NCI-H2107 treated with DMSO at 0.1 percent for 48 hours (cell line): ENCODE measurements at regions not wholly inside any gene's neighbourhood (a gene's known extent, or its start where the extent isn't known, plus 50 kb on each side); places are given as distances from the start of the nearest gene placed in this dataset.

Experiments
- DNase-seq: peaks from one replicate; lab custom pipeline; 2025; ENCODE audit not compliant: unreplicated experiment; lab: John Stamatoyannopoulos, UW

GRCh38 chr6:114465511-114465910 lies 122.7 kb upstream of the HS3ST5 start:
- DNase-seq, result no peak

DNA sequence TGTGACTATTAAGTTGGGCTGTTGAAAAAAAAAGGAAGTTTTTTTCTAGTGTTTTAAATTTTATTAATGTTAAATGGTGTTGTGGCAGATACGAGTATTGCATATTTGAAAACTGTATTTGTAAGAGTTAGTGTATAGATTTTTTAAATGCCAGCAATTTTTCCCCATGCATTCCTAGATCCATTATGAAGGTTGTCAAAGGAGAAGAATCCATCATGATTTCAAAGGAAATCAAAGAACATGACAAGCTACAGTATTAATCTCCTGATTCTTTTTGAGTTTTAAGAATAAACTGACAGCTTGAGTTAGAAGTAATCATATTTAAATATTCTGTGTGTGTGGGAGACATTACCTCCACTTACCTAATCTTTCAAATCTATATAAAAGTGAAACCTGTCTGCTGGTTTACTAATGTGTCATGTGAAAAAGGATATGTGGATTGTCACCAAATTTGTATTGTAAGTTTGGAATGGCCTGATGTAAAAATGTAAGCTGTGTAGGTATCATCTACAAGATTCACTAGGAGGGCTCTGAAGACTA lies 111.0 kb upstream of the HS3ST5 start:
- DNase-seq, result no peak

DNA sequence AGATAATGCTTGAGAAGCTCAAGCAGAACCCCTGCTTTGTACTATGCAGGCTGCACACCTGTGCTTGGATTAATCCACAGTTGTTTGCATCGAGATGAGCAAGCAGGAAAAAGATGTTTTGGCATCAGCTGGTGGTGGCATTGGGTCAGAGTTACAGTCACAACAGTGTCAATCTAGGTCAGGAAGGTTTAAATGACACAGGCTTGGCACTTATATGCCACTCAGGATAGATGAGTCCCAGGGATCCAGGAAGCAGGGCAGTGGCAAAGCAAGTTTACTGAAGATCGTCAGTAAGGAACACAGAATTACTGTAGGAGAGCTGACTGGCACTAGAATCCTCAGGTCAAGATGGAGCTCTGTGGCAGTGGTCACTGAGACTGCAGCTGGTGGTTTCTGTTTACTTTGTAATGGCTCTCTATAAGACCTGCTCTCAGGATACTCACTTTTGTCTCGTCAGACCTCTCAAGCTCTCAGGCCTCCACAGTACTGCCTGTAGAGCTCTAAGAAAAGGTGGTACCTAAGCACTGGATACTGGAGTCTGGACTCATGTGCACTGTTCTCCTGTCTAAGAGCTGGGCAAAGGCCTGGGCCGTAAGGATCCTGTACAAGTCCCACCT lies 110.1 kb upstream of the HS3ST5 start:
- no peak for DNase-seq

DNA sequence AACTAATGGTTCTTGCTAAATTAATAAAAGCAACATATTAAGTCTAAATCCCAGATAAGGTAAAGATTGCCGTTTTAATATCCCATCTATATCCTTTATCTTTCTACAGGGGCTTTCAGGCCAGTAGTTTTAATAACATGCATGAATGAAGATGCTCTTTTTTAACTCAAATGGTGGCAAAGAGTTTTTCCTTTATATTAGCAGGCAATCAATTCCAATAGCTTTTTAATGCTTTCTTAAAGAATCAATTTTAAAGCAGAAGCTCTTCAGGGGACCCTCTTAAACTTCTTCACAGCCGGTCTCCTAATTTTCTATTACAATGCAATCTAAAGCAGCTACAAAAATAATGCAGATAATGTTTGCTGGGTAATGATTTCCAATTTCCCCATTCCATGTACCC lies 107.8 kb upstream of the HS3ST5 start:
- no peak for DNase-seq

DNA sequence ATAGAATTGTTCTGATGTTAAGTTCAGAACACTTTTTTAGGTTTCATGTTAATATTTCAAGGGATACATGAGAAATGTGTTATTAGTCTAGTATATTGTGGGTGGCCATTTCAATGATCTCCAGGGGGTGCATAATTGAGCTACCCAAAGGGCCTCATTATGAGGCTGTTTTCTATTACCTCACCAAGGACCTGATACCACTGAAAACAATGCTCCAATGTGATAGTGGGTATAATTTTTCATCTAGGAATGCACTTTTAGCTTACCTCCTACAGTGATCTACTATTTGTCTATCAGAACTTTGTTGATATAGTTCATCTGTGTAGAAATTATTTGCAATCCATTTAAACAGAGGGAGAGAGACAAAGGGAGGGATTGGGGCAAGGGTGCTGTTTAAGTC lies 106.8 kb upstream of the HS3ST5 start:
- no peak for DNase-seq

DNA sequence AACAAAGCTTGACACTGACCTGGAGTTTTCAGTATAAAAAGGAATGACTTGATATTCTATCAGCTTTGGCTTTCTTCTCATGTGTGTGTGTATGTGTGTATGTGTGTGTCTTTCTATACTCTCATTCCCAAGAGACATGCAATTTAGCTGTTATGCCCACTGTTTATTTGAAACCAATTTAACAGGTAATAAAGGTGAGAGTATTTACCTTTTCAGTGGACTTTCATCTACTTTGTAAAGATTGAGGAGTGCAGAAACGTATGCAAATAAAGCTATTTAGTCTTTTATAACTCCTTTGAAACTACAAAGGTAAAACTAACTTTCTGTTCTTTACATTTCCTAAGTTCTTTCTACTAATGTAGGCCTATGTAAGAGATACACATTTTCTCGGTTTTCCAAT lies 103.5 kb upstream of the HS3ST5 start:
- DNase-seq, result no peak

DNA sequence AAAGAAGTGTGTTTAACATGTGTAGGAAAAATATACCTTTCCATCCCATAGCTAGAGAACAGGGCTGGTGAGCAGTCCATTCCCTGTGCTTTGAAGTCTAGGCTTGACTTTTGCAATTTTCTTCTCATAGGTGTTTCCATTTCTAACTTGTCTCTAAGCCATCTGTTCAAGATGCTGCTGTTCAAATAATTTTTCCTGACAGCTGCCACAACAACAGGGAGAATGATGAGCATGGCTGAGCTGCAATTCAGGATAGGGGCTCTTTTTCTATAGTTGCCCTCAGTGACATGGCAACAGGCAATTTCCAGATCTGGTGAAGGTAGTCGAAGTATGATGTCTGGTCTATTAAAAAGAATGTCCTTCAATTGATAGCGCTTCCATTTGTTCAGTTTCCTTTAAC lies 103.0 kb upstream of the HS3ST5 start:
- no peak for DNase-seq

GRCh38 chr6:114439411-114439810 lies 96.6 kb upstream of the HS3ST5 start:
- no peak for DNase-seq

DNA sequence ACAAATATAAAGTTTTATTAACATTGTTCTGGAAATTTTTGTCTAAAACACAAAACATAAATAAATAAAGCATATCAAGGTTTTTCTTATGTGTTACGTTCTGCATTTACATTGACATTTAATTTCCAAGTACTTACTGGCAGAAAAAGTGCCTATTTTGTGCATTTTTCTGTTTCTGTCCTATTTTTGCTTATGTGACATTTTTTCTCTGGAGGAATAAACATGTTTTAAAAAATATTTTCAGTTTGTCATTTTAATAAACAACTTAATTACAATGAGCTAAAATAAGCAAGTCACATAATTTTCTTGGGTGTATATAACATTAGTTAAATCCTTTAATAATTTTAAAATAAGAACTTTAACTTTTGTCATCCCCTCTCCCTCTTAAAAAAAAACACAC lies 94.4 kb upstream of the HS3ST5 start:
- no peak for DNase-seq

- no peak for DNase-seq
These were observed 93.9 kb upstream of the HS3ST5 start for GRCh38 chr6:114436691-114437090.

GRCh38 chr6:114435985-114436384 lies 93.2 kb upstream of the HS3ST5 start:
- no peak for DNase-seq

DNA sequence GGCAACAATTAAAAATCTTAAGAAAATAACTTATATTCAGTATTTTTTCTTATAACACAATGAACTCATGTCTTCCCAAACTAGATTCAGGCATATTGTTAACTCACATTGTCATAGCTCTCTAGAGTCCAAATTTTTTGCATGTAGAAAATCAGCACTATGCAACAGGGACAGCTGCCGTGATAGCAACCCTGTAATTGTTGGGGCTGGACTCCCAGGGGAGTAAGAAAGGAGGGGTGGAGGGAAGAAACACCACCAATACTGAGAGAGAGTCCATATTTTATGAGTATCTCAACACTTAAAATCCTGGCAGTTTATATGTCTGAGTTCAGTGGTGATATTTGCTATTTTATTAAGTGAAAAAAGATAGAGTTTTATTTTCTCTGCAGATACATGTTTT lies 89.6 kb upstream of the HS3ST5 start:
- no peak for DNase-seq

- no peak for DNase-seq
These were observed 88.8 kb upstream of the HS3ST5 start for GRCh38 chr6:114431641-114432040.

GRCh38 chr6:114430534-114431124 lies 87.8 kb upstream of the HS3ST5 start:
- peak; percentile 32 for DNase-seq

GRCh38 chr6:114428341-114428740 lies 85.5 kb upstream of the HS3ST5 start:
- no peak for DNase-seq

DNA sequence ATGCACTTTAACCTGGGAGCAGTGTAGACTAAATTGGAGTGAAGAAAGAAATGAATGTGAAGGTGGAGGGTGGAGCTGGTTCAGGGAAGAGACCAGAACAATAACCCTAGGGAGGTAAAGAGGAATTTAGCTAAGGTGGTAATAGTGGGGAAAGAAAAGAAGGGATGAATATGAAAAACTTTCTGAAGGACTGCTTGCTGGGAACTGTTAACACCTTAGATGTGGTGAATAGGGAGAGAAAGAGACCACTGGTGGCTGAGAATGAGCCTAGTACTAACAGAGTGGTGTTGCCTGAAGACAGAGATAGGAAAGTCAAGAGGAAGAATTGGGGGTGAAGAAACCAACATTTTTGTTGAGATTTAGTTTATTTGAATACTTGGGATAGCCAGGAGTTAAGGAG lies 78.4 kb upstream of the HS3ST5 start:
- DNase-seq, result no peak

DNA sequence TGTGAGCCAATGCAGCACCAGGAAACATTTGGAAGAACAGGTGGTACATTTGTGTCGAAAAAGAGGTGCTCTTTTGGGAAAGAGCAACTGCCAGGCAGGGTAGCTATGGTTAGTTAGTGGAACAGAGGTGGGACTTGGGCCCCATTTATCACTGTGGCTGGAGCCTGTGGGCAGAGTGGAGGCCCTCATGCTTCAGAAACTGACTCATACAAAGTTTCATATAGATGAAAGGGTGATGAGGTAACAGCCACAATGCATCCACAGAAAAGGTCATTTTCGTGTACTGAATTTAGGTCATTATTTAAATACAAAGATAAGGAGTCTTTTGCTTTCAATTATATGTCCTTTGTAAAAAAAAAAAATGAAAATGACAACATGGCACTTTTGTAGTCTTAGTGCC lies 76.4 kb upstream of the HS3ST5 start:
- no peak for DNase-seq

GRCh38 chr6:114418304-114418972 lies 75.6 kb upstream of the HS3ST5 start:
- no peak for DNase-seq

GRCh38 chr6:114407426-114408035 lies 64.7 kb upstream of the HS3ST5 start:
- DNase-seq, result no peak

GRCh38 chr6:114404339-114404955 lies 61.6 kb upstream of the HS3ST5 start:
- DNase-seq, result no peak

DNA sequence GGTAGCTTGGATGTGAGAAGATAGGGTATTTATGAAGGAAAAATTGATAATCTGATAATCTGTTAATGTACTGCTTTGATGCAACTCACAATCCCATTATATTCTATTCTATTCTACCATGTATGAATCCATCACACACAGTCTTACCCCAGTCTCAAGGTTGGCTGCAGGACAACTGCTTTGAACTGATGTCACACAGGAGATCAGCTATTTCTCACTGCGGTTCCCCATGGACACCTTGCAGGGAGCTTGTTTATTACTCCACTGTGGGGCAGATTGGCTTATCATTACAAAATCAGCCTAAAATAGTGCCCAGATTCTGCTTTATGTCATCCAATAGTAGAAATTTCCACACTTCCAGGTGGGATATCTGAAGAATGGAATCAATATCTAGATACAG lies 61.0 kb upstream of the HS3ST5 start:
- DNase-seq, result no peak

GRCh38 chr6:114398481-114398880 lies 55.7 kb upstream of the HS3ST5 start:
- DNase-seq, result no peak
